Nephron (organoid): ENCODE measurements at regions not wholly inside any gene's neighbourhood (a gene's known extent, or its start where the extent isn't known, plus 50 kb on each side); places are given as distances from the start of the nearest gene placed in this dataset.
"Not testable (repeated sequence)": the region's sequence is repeated elsewhere in the genome, so short reads cannot be mapped to it uniquely, and the experiment has no call there.

Source experiments
- H3K27ac Mint-ChIP-seq, 3 experiments: 2 replicates each; pipeline ENCODE4 v1.8.0; 2020; ENCODE audit warnings: mixed read lengths in 3 of 3, mild to moderate bottlenecking in 2 of 3, moderate library complexity in 1 of 3
- H3K27me3 Mint-ChIP-seq: 2 replicates; pipeline ENCODE4 v1.8.0; 2021; ENCODE audit warnings: low read depth, mild to moderate bottlenecking, moderate library complexity, mixed read lengths
- H3K36me3 Mint-ChIP-seq: 2 replicates; pipeline ENCODE4 v1.8.0; 2020; ENCODE audit warnings: low read depth, mixed read lengths
- H3K4me1 Mint-ChIP-seq: 2 replicates; pipeline ENCODE4 v1.8.0; 2020; ENCODE audit warnings: mixed read lengths
- H3K4me3 Mint-ChIP-seq, 3 experiments: 2 replicates each; pipeline ENCODE4 v1.8.0; 2020; ENCODE audit warnings: mild to moderate bottlenecking in 3 of 3, mixed read lengths in 3 of 3, moderate library complexity in 2 of 3
- H3K9me3 Mint-ChIP-seq: 2 replicates; pipeline ENCODE4 v1.8.0; 2020; ENCODE audit warnings: mixed read lengths

GRCh38 chr9:67155218-67155617, 162.9 kb upstream of the SPATA31A3 start:
- not testable (repeated sequence) for H3K4me3 Mint-ChIP-seq, H3K36me3 Mint-ChIP-seq, H3K27me3 Mint-ChIP-seq, H3K27ac Mint-ChIP-seq, H3K4me1 Mint-ChIP-seq, H3K9me3 Mint-ChIP-seq

GRCh38 chr9:67153501-67153900, 161.2 kb upstream of the SPATA31A3 start:
- not testable (repeated sequence) for H3K27ac Mint-ChIP-seq, H3K27me3 Mint-ChIP-seq, H3K4me3 Mint-ChIP-seq, H3K4me1 Mint-ChIP-seq, H3K36me3 Mint-ChIP-seq, H3K9me3 Mint-ChIP-seq

GRCh38 chr9:67142392-67143107, 150.2 kb upstream of the SPATA31A3 start:
- not testable (repeated sequence) for H3K4me3 Mint-ChIP-seq, H3K4me1 Mint-ChIP-seq, H3K36me3 Mint-ChIP-seq, H3K27ac Mint-ChIP-seq, H3K9me3 Mint-ChIP-seq, H3K27me3 Mint-ChIP-seq

- H3K36me3 Mint-ChIP-seq, H3K9me3 Mint-ChIP-seq, H3K27ac Mint-ChIP-seq, H3K27me3 Mint-ChIP-seq, H3K4me3 Mint-ChIP-seq, H3K4me1 Mint-ChIP-seq: not testable (repeated sequence)
These were observed 144.0 kb upstream of the SPATA31A3 start for GRCh38 chr9:67136376-67136775.

- not testable (repeated sequence) for H3K27ac Mint-ChIP-seq, H3K4me1 Mint-ChIP-seq, H3K9me3 Mint-ChIP-seq, H3K27me3 Mint-ChIP-seq, H3K36me3 Mint-ChIP-seq, H3K4me3 Mint-ChIP-seq
These were observed 140.8 kb upstream of the SPATA31A3 start for GRCh38 chr9:67133124-67133523.

- not testable (repeated sequence) for H3K36me3 Mint-ChIP-seq, H3K9me3 Mint-ChIP-seq, H3K4me3 Mint-ChIP-seq, H3K27me3 Mint-ChIP-seq, H3K27ac Mint-ChIP-seq, H3K4me1 Mint-ChIP-seq
These were observed 124.4 kb upstream of the SPATA31A3 start for GRCh38 chr9:67116761-67117160.

- not testable (repeated sequence) for H3K27me3 Mint-ChIP-seq, H3K36me3 Mint-ChIP-seq, H3K4me3 Mint-ChIP-seq, H3K4me1 Mint-ChIP-seq, H3K27ac Mint-ChIP-seq, H3K9me3 Mint-ChIP-seq
These were observed 119.8 kb upstream of the SPATA31A3 start for GRCh38 chr9:67112148-67112547.

- not testable (repeated sequence) for H3K9me3 Mint-ChIP-seq, H3K4me1 Mint-ChIP-seq, H3K27ac Mint-ChIP-seq, H3K27me3 Mint-ChIP-seq, H3K36me3 Mint-ChIP-seq, H3K4me3 Mint-ChIP-seq
These were observed 119.4 kb upstream of the SPATA31A3 start for GRCh38 chr9:67111733-67112132.

GRCh38 chr9:67109859-67110258, 117.5 kb upstream of the SPATA31A3 start:
- not testable (repeated sequence) for H3K27me3 Mint-ChIP-seq, H3K36me3 Mint-ChIP-seq, H3K27ac Mint-ChIP-seq, H3K4me3 Mint-ChIP-seq, H3K4me1 Mint-ChIP-seq, H3K9me3 Mint-ChIP-seq

GRCh38 chr9:67106659-67107058, 114.3 kb upstream of the SPATA31A3 start:
- not testable (repeated sequence) for H3K36me3 Mint-ChIP-seq, H3K4me1 Mint-ChIP-seq, H3K9me3 Mint-ChIP-seq, H3K27me3 Mint-ChIP-seq, H3K4me3 Mint-ChIP-seq, H3K27ac Mint-ChIP-seq

GRCh38 chr9:67102506-67103276, 110.3 kb upstream of the SPATA31A3 start:
- H3K4me1 Mint-ChIP-seq, H3K9me3 Mint-ChIP-seq, H3K27me3 Mint-ChIP-seq, H3K4me3 Mint-ChIP-seq, H3K27ac Mint-ChIP-seq, H3K36me3 Mint-ChIP-seq: not testable (repeated sequence)

- not testable (repeated sequence) for H3K9me3 Mint-ChIP-seq, H3K4me3 Mint-ChIP-seq, H3K36me3 Mint-ChIP-seq, H3K4me1 Mint-ChIP-seq, H3K27ac Mint-ChIP-seq, H3K27me3 Mint-ChIP-seq
These were observed 98.8 kb upstream of the SPATA31A3 start for GRCh38 chr9:67091104-67091503.

- H3K4me3 Mint-ChIP-seq, H3K9me3 Mint-ChIP-seq, H3K36me3 Mint-ChIP-seq, H3K27ac Mint-ChIP-seq, H3K4me1 Mint-ChIP-seq, H3K27me3 Mint-ChIP-seq: not testable (repeated sequence)
These were observed 94.5 kb upstream of the SPATA31A3 start for GRCh38 chr9:67086862-67087261.

- H3K4me3 Mint-ChIP-seq, H3K27ac Mint-ChIP-seq, H3K4me1 Mint-ChIP-seq, H3K27me3 Mint-ChIP-seq, H3K9me3 Mint-ChIP-seq, H3K36me3 Mint-ChIP-seq: not testable (repeated sequence)
These were observed 73.8 kb upstream of the SPATA31A3 start for GRCh38 chr9:67066140-67066539.

GRCh38 chr9:67058898-67059715, 66.8 kb upstream of the SPATA31A3 start:
- H3K27ac Mint-ChIP-seq, H3K4me1 Mint-ChIP-seq, H3K36me3 Mint-ChIP-seq, H3K9me3 Mint-ChIP-seq, H3K27me3 Mint-ChIP-seq: not testable (repeated sequence)
- peak overlapping the region; percentile 81 to 84 (median 82) for H3K4me3 Mint-ChIP-seq
